ENCODE measurements at regions not wholly inside any gene's neighbourhood (a gene's known extent, or its start where the extent isn't known, plus 50 kb on each side); places are given as distances from the start of the nearest gene placed in this dataset.

DNA sequence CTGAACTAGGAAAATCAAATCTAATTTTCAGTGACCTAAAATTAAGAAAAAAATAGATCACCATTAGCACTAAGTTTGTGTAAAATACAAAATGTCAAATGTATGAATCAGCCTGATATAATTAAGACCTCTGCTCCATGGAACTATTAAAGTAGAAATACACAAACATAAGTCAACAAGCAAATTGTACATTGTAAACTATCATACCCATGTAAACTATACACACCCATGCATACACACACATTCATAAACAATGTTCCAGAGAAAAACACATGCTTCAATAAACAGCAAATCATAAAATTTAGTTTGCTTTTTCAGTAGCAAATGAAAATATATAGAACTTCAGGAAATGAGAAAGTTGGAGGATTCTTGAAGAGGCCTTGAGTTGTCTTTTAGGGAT is 199.7 kb upstream of the VSTM2A start:
- ATAC-seq, result no peak
- TF ChIP-seq RARB (CRISPR knock-in tag; IDR thresholded peaks at IDR 0.05) (no peak), ISL1 (CRISPR knock-in tag; IDR thresholded peaks at IDR 0.05) (no peak), ZNF70 (CRISPR knock-in tag; IDR thresholded peaks at IDR 0.05) (no peak), BACH2 (CRISPR knock-in tag; IDR thresholded peaks at IDR 0.05; ENCODE audit: borderline replicate concordance) (no peak), ZNF565 (CRISPR knock-in tag; conservative IDR thresholded peaks at IDR 0.05; ENCODE audit: low read depth) (no peak), TCF4 (CRISPR knock-in tag; IDR thresholded peaks at IDR 0.05; ENCODE audit: borderline replicate concordance) (no peak), ZFP30 (CRISPR knock-in tag; IDR thresholded peaks at IDR 0.05) (no peak), ZFP3 (CRISPR knock-in tag; IDR thresholded peaks at IDR 0.05) (no peak), ZNF8 (CRISPR knock-in tag; IDR thresholded peaks at IDR 0.05) (no peak), ARNTL (CRISPR knock-in tag; IDR thresholded peaks at IDR 0.05; ENCODE audit: borderline replicate concordance, low read depth) (no peak), CSDC2 (CRISPR knock-in tag; IDR thresholded peaks at IDR 0.05) (no peak)
- TF ChIP-seq, protein P1, sequence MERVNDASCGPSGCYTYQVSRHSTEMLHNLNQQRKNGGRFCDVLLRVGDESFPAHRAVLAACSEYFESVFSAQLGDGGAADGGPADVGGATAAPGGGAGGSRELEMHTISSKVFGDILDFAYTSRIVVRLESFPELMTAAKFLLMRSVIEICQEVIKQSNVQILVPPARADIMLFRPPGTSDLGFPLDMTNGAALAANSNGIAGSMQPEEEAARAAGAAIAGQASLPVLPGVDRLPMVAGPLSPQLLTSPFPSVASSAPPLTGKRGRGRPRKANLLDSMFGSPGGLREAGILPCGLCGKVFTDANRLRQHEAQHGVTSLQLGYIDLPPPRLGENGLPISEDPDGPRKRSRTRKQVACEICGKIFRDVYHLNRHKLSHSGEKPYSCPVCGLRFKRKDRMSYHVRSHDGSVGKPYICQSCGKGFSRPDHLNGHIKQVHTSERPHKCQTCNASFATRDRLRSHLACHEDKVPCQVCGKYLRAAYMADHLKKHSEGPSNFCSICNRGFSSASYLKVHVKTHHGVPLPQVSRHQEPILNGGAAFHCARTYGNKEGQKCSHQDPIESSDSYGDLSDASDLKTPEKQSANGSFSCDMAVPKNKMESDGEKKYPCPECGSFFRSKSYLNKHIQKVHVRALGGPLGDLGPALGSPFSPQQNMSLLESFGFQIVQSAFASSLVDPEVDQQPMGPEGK (CRISPR knock-in tag; IDR thresholded peaks at IDR 0.05; ENCODE audit: borderline replicate concordance), result no peak
- TF ChIP-seq, protein P2, sequence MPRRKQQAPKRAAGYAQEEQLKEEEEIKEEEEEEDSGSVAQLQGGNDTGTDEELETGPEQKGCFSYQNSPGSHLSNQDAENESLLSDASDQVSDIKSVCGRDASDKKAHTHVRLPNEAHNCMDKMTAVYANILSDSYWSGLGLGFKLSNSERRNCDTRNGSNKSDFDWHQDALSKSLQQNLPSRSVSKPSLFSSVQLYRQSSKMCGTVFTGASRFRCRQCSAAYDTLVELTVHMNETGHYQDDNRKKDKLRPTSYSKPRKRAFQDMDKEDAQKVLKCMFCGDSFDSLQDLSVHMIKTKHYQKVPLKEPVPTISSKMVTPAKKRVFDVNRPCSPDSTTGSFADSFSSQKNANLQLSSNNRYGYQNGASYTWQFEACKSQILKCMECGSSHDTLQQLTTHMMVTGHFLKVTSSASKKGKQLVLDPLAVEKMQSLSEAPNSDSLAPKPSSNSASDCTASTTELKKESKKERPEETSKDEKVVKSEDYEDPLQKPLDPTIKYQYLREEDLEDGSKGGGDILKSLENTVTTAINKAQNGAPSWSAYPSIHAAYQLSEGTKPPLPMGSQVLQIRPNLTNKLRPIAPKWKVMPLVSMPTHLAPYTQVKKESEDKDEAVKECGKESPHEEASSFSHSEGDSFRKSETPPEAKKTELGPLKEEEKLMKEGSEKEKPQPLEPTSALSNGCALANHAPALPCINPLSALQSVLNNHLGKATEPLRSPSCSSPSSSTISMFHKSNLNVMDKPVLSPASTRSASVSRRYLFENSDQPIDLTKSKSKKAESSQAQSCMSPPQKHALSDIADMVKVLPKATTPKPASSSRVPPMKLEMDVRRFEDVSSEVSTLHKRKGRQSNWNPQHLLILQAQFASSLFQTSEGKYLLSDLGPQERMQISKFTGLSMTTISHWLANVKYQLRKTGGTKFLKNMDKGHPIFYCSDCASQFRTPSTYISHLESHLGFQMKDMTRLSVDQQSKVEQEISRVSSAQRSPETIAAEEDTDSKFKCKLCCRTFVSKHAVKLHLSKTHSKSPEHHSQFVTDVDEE (CRISPR knock-in tag; IDR thresholded peaks at IDR 0.05), result no peak
- TF ChIP-seq, protein P3, sequence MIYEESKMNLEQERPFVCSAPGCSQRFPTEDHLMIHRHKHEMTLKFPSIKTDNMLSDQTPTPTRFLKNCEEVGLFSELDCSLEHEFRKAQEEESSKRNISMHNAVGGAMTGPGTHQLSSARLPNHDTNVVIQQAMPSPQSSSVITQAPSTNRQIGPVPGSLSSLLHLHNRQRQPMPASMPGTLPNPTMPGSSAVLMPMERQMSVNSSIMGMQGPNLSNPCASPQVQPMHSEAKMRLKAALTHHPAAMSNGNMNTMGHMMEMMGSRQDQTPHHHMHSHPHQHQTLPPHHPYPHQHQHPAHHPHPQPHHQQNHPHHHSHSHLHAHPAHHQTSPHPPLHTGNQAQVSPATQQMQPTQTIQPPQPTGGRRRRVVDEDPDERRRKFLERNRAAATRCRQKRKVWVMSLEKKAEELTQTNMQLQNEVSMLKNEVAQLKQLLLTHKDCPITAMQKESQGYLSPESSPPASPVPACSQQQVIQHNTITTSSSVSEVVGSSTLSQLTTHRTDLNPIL (CRISPR knock-in tag; IDR thresholded peaks at IDR 0.05; ENCODE audit: low read depth), result no peak

DNA sequence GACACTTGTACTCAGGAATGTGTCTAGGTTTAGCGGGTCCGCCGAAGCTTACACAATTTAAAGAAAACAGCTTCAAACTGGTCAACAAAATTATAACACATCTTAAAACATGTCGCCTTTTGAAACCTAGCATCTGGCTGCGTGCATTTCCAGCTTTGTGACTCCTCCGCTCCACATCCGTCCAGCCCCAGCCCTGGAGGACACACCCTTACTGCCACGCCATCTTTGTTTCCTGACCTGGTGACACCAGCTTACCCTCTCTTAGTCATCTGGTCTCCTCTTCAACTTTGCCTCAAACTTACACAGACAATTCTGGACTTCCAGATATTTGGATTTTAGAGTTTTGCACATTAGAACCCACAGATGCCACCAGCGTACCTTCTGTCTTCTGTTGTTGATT is 198.7 kb upstream of the VSTM2A start:
- no peak for ATAC-seq

More for the DNA sequence above, 198.7 kb upstream of the VSTM2A start:
- TF ChIP-seq, protein P4, sequence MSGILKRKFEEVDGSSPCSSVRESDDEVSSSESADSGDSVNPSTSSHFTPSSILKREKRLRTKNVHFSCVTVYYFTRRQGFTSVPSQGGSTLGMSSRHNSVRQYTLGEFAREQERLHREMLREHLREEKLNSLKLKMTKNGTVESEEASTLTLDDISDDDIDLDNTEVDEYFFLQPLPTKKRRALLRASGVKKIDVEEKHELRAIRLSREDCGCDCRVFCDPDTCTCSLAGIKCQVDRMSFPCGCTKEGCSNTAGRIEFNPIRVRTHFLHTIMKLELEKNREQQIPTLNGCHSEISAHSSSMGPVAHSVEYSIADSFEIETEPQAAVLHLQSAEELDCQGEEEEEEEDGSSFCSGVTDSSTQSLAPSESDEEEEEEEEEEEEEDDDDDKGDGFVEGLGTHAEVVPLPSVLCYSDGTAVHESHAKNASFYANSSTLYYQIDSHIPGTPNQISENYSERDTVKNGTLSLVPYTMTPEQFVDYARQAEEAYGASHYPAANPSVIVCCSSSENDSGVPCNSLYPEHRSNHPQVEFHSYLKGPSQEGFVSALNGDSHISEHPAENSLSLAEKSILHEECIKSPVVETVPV (CRISPR knock-in tag; IDR thresholded peaks at IDR 0.05), result no peak
- TF ChIP-seq ARNTL (CRISPR knock-in tag; IDR thresholded peaks at IDR 0.05; ENCODE audit: borderline replicate concordance, low read depth), result no peak
- TF ChIP-seq, protein P5, sequence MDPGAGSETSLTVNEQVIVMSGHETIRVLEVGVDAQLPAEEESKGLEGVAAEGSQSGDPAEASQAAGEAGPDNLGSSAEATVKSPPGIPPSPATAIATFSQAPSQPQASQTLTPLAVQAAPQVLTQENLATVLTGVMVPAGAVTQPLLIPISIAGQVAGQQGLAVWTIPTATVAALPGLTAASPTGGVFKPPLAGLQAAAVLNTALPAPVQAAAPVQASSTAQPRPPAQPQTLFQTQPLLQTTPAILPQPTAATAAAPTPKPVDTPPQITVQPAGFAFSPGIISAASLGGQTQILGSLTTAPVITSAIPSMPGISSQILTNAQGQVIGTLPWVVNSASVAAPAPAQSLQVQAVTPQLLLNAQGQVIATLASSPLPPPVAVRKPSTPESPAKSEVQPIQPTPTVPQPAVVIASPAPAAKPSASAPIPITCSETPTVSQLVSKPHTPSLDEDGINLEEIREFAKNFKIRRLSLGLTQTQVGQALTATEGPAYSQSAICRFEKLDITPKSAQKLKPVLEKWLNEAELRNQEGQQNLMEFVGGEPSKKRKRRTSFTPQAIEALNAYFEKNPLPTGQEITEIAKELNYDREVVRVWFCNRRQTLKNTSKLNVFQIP (CRISPR knock-in tag; IDR thresholded peaks at IDR 0.05; ENCODE audit: borderline replicate concordance, low read depth), result no peak
- TF ChIP-seq, protein P2 (CRISPR knock-in tag; IDR thresholded peaks at IDR 0.05), result no peak
- no peak for TF ChIP-seq ZNF565 (CRISPR knock-in tag; conservative IDR thresholded peaks at IDR 0.05; ENCODE audit: low read depth)
- TF ChIP-seq ZNF8 (CRISPR knock-in tag; IDR thresholded peaks at IDR 0.05), result no peak
- TF ChIP-seq TCF4 (CRISPR knock-in tag; IDR thresholded peaks at IDR 0.05; ENCODE audit: borderline replicate concordance), result no peak
- TF ChIP-seq ZFP30 (CRISPR knock-in tag; IDR thresholded peaks at IDR 0.05), result no peak
- TF ChIP-seq, protein P3 (CRISPR knock-in tag; IDR thresholded peaks at IDR 0.05; ENCODE audit: low read depth), result no peak
- no peak for TF ChIP-seq GLIS3 (CRISPR knock-in tag; IDR thresholded peaks at IDR 0.05)
- TF ChIP-seq ESRRG (CRISPR knock-in tag; IDR thresholded peaks at IDR 0.05), result no peak
- TF ChIP-seq PPARA (CRISPR knock-in tag; IDR thresholded peaks at IDR 0.05; ENCODE audit: borderline replicate concordance), result no peak
- no peak for TF ChIP-seq TOX (CRISPR knock-in tag; IDR thresholded peaks at IDR 0.05; ENCODE audit: borderline replicate concordance)
- TF ChIP-seq SNAI2 (CRISPR knock-in tag; IDR thresholded peaks at IDR 0.05), result no peak
